Heart left ventricle (tissue), 16 donors: ENCODE measurements at regions not wholly inside any gene's neighbourhood (a gene's known extent, or its start where the extent isn't known, plus 50 kb on each side); places are given as distances from the start of the nearest gene placed in this dataset.

ENCODE experiments used
- ATAC-seq, 4 donors: fragments of 200-7000 bp; cut with Tn5 transposase; one replicate each; pipeline ENCODE4 v1.9.1; 2020 to 2022; ENCODE audit warnings: moderate library complexity in 4 of 4, mild to moderate bottlenecking in 3 of 4, moderate number of reproducible peaks in 1 of 4
- DNase-seq, 5 donors: peaks; one replicate each; pipeline ENCODE4 v3.0.0-alpha.2; 2020
- H3K27ac ChIP-seq, 12 donors: fragments of 200-600 bp; sonication (generic) in 4 of 12; one replicate each; pipeline versions ENCODE4 v1.5.0 to v1.8.0; 2016 to 2022; ENCODE audit warnings: mild to moderate bottlenecking in 2 of 12
- H3K27me3 ChIP-seq, 9 donors: fragments of 200-600 bp; sonication (generic) in 2 of 9; one replicate each; pipeline versions ENCODE4 v1.5.1 to v1.8.0; 2016 to 2022; ENCODE audit warnings: mild to moderate bottlenecking in 3 of 9
- H3K36me3 ChIP-seq, 9 donors: fragments of 200-600 bp; sonication (generic) in 2 of 9; one replicate each; pipeline versions ENCODE4 v1.5.0 to v1.8.0; 2018 to 2022; ENCODE audit warnings: mild to moderate bottlenecking in 2 of 9
- H3K4me1 ChIP-seq, 12 donors: fragments of 200-600 bp; sonication (generic) in 4 of 12; one replicate each; pipeline versions ENCODE4 v1.5.0 to v1.8.0; 2016 to 2022; ENCODE audit warnings: mild to moderate bottlenecking in 3 of 12
- H3K4me3 ChIP-seq, 12 donors: fragments of 200-600 bp; sonication (generic) in 4 of 12; one replicate each; pipeline versions ENCODE4 v1.5.0 to v1.8.0; 2017 to 2022; ENCODE audit warnings: mild to moderate bottlenecking in 9 of 12, moderate library complexity in 4 of 12
- H3K9me3 ChIP-seq, 12 donors: fragments of 200-600 bp; sonication (generic) in 4 of 12; one replicate each; pipeline versions ENCODE4 v1.5.0 to v1.8.0; 2016 to 2022; ENCODE audit warnings: mild to moderate bottlenecking in 1 of 12
- CTCF ChIP-seq, 12 donors: fragments of 200-600 bp; sonication (generic) in 4 of 12; IDR thresholded peaks; one replicate each; pipeline versions ENCODE4 v1.5.0 to v1.8.0; 2018 to 2022; ENCODE audit warnings: antibody characterized with exemption in 12 of 12, mild to moderate bottlenecking in 5 of 12
- POLR2A ChIP-seq, 2 donors: fragments of 450-650 bp; IDR thresholded peaks; one replicate each; pipeline ENCODE4 v1.6.1; 2017; ENCODE audit warnings: antibody characterized with exemption in 2 of 2, mild to moderate bottlenecking in 2 of 2, moderate library complexity in 2 of 2
- WGBS, 4 donors: extraction: QIAGEN DNeasy Blood & Tissue Kit in 2 of 4; methylation state at CpG; one replicate each; pipeline versions ENCODE4 v1.1.5 to v1.1.7; 2013 to 2018; 5-methylcytosine and 5-hydroxymethylcytosine counted together
- intact Hi-C, 10 donors: fragments of 100-400 bp; cut with DNase I; formaldehyde crosslinking; loops; one replicate each; pipeline versions ENCODE4 v1.11.1 to v1.14.2; 2022
- donor health status: ischemic (EF 13 %, LVEDD 7.1; RV severe dilation, severe dysfunction).
- donor health status: healthy with polysubstance abuse.
- donor health status: DM: no; HTN: yes; CAD: no.
- donor health status: DM: no; HTN: no; CAD: no.
- donor health status: ischemic (EF 25% LVEDD 6.9; RV normal size, moderate dysfunction).
- donor health status: ischemic (EF 25% LVEDD 5.7; RV mildly dilated, moderate dysfunction).
- donor health status: healthy.
- donor health status: DM: yes; HTN: yes; CAD: no.
- donor health status: ischemic (EF 35%, LVEDD 5.7; RV mildly dilated, moderate dysfunction).
- donor health status: nonischemic (EF 11% LVEDD 7.7; RV severe dilation, severe dysfunction).
- donor health status: DM: yes; HTN: yes; CAD: no.
- donor health status: PGD.
- donor health status: ischemic (EF 29% LVEDD 5.4; RV normal size, mild dysfunction).
- donor health status: nonischemic (EF 23%, LVEDD 6.1; RV moderate dilation, normal function).

- ATAC-seq (no peak), DNase-seq (no peak)
- WGBS, 4 donors: 79 to 92% (median 85%) methylated on average over 6 of the region's 6 CpGs
- H3K4me3 ChIP-seq: no peak overlapping the region
- peaks cover 0 to 4% (median 0%) of the 10 kb centered on the region in 12 donors for H3K9me3 ChIP-seq
- no peaks in the 10 kb centered on the region for H3K27me3 ChIP-seq
- H3K27ac ChIP-seq: no peak overlapping the region
- TF ChIP-seq POLR2A (IDR thresholded peaks at IDR 0.05) (no peak), CTCF (IDR thresholded peaks at IDR 0.05) (no peak)
- peaks cover 0 to 22% (median 15%) of the 10 kb centered on the region in 12 donors for H3K4me1 ChIP-seq
- no peaks in the 10 kb centered on the region for H3K36me3 ChIP-seq
- intact Hi-C loops: no loop called here
These were observed 527.4 kb upstream of the PROK2 start for GRCh38 chr3:72312339-72312738.

- WGBS, 4 donors: 92 to 95% (median 93%) methylated on average over 7 of the region's 7 CpGs
- intact Hi-C loops: no loop called here
These were observed 526.5 kb upstream of the PROK2 start for GRCh38 chr3:72311425-72311824.

GRCh38 chr3:72310419-72311380, 525.8 kb upstream of the PROK2 start:
- peak; percentile 61 to 91 (median 86) for ATAC-seq

More at GRCh38 chr3:72311425-72311824, 526.5 kb upstream of the PROK2 start:
- no peak for ATAC-seq
- H3K36me3 ChIP-seq: no peaks in the 10 kb centered on the region
- peak overlapping the region in 1 of 12 donors; percentile 32 for H3K27ac ChIP-seq
- DNase-seq: no peak
- peaks cover 0 to 4% (median 0%) of the 10 kb centered on the region in 12 donors for H3K9me3 ChIP-seq
- no peak for TF ChIP-seq POLR2A (IDR thresholded peaks at IDR 0.05)
- TF ChIP-seq CTCF (IDR thresholded peaks at IDR 0.05): no peak
- peaks cover 0 to 22% (median 13%) of the 10 kb centered on the region in 12 donors for H3K4me1 ChIP-seq
- no peak overlapping the region for H3K4me3 ChIP-seq
- H3K27me3 ChIP-seq: no peaks in the 10 kb centered on the region

More at GRCh38 chr3:72310419-72311380, 525.8 kb upstream of the PROK2 start:
- peaks cover 0 to 22% (median 13%) of the 10 kb centered on the region in 12 donors for H3K4me1 ChIP-seq
- no peak overlapping the region for H3K4me3 ChIP-seq
- H3K36me3 ChIP-seq: no peaks in the 10 kb centered on the region
- WGBS, 4 donors: 45 to 58% (median 54%) methylated on average over 15 to 20 of the region's 20 CpGs
- intact Hi-C loops: no loop called here
- peak overlapping the region in 8 of 12 donors; percentile 8 to 59 (median 48) for H3K27ac ChIP-seq
- no peak for TF ChIP-seq CTCF (IDR thresholded peaks at IDR 0.05)
- no peak for TF ChIP-seq POLR2A (IDR thresholded peaks at IDR 0.05)
- H3K27me3 ChIP-seq: no peaks in the 10 kb centered on the region
- DNase-seq: peak in 4 of 5 donors; percentile 48 to 64 (median 56)
- peaks cover 0 to 4% (median 0%) of the 10 kb centered on the region in 12 donors for H3K9me3 ChIP-seq
